ENCODE measurements at regions not wholly inside any gene's neighbourhood (a gene's known extent, or its start where the extent isn't known, plus 50 kb on each side); places are given as distances from the start of the nearest gene placed in this dataset.

- no peak for DNase-seq (ENCODE audit: low read depth in 2 of 2, low spot score in 1 of 2)
Measured at GRCh38 chr2:128468186-128468920, 149.7 kb upstream of the HS6ST1 start.

GRCh38 chr2:128469203-128469602, 150.5 kb upstream of the HS6ST1 start:
- no peak for DNase-seq (ENCODE audit: low read depth in 2 of 2, low spot score in 1 of 2)

DNA sequence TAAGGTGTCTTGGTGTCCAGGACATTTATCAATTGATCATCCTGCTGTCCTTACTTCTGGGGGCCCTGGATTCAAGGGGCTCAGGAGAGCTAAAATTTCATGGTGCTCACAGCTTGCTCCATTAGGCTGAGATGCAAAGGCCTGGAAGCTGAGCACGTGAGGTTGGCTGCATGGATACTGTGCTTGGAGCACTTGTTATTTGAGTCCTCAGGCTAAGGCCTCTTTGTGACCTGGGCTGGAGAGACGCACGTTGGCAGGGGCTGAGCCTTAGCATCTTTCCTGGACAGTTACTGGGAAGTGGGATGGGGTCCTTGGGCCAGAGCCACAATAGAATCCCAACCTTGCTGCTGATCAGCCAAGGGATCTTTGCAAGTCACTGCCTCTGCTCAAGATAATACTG, 151.2 kb upstream of the HS6ST1 start:
- no peak for DNase-seq (ENCODE audit: low read depth in 2 of 2, low spot score in 1 of 2)

DNA sequence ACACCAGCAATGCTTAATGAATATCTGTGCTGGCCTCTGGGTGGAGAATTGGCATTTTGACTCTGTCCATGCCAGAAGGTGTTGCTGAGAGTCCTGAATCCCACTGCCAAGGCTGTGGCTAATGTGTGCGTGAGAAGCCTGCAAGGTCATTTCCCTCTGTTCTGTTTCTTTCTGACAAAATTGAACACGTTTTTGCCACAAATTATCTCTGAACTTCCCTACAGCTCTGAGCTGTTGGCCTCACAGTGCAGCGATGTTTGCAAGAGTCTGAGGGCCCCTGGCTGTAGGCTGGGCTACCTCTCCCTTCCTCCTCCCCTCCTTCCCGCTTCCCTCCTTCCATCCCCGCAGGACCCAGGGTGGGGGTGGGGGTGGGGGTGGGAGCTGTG, 154.1 kb upstream of the HS6ST1 start:
- no peak for DNase-seq (ENCODE audit: low read depth in 2 of 2, low spot score in 1 of 2)

GRCh38 chr2:128473175-128474035, 154.7 kb upstream of the HS6ST1 start:
- peak in 1 of 2 donors; percentile 1 for DNase-seq (ENCODE audit: low read depth in 2 of 2, low spot score in 1 of 2)

- no peak for DNase-seq (ENCODE audit: low read depth in 2 of 2, low spot score in 1 of 2)
Measured at GRCh38 chr2:128474036-128474955, 155.6 kb upstream of the HS6ST1 start.

GRCh38 chr2:128474962-128475361, 156.3 kb upstream of the HS6ST1 start:
- DNase-seq (ENCODE audit: low read depth in 2 of 2, low spot score in 1 of 2): no peak

DNA sequence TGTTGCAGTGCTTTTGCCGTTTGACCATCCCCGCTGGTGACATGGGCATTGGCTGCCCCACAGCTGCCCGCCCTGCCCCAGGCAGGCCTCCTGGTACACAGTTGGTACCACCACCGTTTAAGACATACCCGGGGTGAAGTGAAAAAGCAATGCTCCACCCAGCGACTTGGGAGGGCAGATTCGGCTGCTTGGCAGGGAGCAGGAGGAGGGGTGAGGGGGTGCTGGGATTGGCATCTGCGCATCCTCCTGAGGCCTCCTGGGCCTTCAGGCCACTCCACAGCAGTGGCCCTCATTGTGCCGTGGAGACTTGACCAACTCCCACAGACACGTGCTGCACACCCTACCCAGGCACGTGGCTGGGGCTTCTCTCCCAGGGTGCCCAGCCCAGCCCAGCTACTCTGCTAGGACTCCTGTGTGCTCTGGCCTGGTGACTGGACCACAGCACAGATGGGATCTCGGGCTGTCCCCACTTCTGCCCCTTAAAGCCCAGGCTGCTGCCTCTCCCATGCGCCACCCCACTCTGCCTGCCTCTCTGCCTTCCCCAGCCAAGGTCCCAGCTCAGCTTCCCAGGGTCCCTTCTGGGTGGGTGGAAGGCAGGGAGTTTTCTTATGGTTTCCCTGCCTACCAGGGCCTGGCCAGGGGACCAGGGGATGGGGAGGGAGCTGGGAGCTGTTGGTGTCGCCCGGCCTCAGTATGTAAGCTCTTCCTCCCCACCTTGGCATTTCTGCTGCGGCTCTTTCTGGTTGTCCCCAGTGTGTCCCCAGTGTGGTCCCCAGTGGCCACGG, 157.0 kb upstream of the HS6ST1 start:
- no peak for DNase-seq (ENCODE audit: low read depth in 2 of 2, low spot score in 1 of 2)

DNA sequence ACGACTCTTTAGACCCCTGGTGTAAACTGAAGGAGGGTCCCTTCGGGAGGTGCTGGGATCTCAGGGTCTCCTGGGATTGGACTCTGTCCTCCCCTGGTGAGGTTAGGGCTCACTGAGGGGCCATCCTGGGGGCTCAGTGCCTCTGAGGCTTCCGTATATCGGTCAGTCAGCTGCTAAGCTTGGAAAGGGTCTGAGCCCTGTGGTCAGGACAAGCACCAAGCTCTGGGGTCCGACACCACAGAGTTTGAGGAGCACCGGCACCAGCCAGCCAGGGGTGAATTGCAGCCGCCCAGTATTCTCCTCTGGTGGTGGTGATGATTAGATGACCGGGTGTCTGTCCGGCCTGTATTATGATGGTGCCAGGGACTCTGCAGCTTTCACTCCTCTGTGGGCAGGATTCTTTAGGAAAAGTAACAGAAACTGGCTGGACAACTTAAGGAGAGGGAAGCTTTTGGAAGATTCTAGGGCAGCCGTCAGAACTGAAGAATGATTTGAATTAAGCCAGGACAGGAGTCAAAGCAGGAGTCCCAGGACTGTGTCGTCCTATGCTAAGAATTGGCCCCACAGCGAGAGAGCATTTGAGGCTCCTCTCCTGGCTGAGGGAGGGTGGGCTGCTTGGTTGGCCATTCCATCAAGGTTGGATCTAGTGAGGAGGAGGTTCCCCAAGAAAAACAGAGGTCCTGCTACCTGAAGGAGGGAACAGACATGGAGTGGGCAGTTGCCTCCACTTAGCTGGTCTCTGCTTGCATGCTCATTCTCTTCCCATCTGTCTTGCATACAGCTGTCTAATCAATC, 158.6 kb upstream of the HS6ST1 start:
- DNase-seq (ENCODE audit: low read depth in 2 of 2, low spot score in 1 of 2): no peak

GRCh38 chr2:128477891-128478290, 159.2 kb upstream of the HS6ST1 start:
- no peak for DNase-seq (ENCODE audit: low read depth in 2 of 2, low spot score in 1 of 2)

- no peak for DNase-seq (ENCODE audit: low read depth in 2 of 2, low spot score in 1 of 2)
Measured at GRCh38 chr2:128485761-128486639, 167.3 kb upstream of the HS6ST1 start.

GRCh38 chr2:128486640-128487375, 168.1 kb upstream of the HS6ST1 start:
- no peak for DNase-seq (ENCODE audit: low read depth in 2 of 2, low spot score in 1 of 2)

DNA sequence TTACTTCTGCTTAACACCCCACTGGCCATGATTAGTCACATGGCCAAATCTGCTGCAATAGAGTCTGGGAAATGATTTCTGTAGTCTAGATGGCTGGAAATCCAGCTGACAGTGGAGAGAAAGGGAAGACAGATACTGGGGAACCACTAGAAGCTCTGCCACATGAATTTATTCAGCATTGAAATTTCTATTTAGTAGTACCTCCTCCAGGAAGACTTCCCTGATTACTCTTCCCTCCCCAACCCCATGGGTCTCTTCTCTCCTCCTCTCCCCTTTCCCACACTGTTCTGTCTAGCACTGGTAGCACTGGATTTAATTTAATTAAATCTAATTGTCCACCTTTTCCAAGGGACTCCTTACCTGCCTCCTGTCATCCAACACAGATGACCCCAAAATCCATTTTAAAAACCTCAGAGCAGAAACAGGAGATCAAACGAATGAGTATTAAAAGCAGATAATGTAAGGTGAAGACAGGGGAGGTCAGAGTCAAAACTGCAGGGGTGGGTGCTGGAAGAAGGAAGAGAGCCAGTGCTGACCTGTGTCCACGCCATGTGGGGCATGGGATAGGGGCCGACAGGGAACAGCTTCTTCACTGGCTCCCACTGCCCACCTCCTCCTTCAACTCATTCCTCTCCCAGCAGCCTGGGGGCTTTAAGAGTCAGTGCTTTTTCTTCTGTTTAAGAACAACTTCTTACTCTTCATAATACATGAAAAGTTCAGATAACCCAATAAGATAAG, 169.2 kb upstream of the HS6ST1 start:
- no peak for DNase-seq (ENCODE audit: low read depth in 2 of 2, low spot score in 1 of 2)

DNA sequence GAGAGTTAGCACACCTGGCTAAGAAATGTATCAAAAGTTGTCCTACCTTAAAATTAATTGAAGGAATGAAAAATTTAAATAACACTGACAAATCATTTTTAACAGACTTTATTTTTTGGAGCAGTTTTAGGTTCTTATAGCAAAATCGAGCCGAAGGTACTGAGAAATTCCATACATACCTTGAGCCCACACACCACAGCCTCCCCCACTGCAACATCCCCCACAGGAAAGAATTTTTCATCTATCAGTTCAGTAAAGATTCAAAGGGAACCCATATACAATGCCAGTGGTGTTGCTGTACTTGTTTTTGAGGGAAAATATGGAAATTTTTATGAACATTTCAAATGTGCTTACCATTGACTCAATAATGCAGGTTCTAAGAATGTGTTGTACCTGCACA, 169.8 kb upstream of the HS6ST1 start:
- DNase-seq (ENCODE audit: low read depth in 2 of 2, low spot score in 1 of 2): no peak

DNA sequence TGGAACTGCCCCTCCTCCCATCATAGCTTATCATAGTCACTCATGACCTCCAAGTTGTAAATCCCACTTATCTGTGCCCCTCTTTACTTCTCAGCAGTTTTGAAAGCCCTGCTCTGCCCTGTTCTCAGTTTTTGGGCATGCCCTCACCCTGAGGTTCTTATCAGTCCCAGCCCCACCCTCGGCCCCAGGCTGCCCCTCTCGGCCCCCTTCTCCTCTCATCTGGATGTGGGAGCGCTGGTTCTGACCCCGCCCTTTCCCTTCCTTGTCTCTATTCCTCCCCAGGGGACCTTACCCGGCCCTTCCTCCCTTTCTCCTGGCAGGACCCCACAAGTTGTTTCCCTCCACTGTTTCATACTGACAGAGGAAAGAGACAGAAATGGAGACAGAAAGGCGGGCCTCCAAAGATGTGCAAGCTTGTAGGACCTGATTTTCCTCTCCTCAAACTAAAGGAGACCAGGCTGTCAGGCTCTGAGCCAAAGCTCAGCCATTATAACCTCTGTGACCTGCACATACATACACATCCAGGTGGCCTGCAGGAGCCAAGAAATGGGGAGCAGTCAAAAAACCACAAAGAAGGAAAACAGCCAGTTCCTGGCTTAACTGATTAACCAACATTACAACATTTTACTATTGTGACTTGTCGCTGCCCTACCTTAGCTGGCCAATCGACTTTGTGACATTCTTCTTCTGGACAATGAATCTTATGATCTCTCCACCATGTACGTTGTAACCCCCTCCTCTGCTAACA, 171.0 kb upstream of the HS6ST1 start:
- no peak for DNase-seq (ENCODE audit: low read depth in 2 of 2, low spot score in 1 of 2)

DNA sequence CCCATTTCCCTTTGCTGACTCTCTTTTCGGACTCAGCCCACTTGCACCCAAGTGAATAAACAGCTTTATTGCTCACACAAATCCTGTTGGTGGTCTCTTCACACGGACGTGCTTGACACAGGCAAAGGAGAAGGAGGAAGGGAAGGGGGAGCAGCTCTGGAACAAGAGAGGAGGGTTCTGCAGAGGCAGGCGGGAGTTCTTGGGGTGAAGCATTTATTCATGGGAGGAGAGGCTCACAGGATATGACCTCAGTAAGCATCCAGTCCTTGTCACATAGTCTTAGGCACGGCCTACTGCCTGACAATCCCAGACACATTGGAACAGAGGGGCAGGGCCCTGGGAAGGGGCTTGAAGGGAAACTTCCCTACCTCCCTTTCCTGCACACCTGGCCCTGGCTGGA, 171.7 kb upstream of the HS6ST1 start:
- DNase-seq (ENCODE audit: low read depth in 2 of 2, low spot score in 1 of 2): no peak
